Testis (tissue), 2 donors: ENCODE measurements at regions not wholly inside any gene's neighbourhood (a gene's known extent, or its start where the extent isn't known, plus 50 kb on each side); places are given as distances from the start of the nearest gene placed in this dataset.

Experiments used
- DNase-seq: peaks from one replicate; pipeline ENCODE4 v3.0.0-alpha.2; 2019
- H3K27ac ChIP-seq, 2 donors: fragments of 200-600 bp; sonication (generic); one replicate each; pipeline ENCODE4 v1.5.1; 2019
- H3K27me3 ChIP-seq: fragments of 200-600 bp; sonication (generic); one replicate; pipeline ENCODE4 v1.5.1; 2019
- H3K36me3 ChIP-seq: fragments of 200-600 bp; sonication (generic); one replicate; pipeline ENCODE4 v1.5.1; 2017; ENCODE audit warnings: low read depth; ENCODE audit errors: missing control alignments
- H3K4me1 ChIP-seq: fragments of 200-600 bp; sonication (generic); one replicate; pipeline ENCODE4 v1.5.1; 2019
- H3K4me3 ChIP-seq, 2 donors: fragments of 200-600 bp; sonication (generic); one replicate each; pipeline ENCODE4 v1.5.1; 2017 to 2019
- H3K9me3 ChIP-seq: fragments of 200-600 bp; sonication (generic); one replicate; pipeline ENCODE4 v1.5.1; 2017
- POLR2A ChIP-seq: fragments of 450-650 bp; IDR thresholded peaks from one replicate; pipeline ENCODE4 v1.6.1; 2017; ENCODE audit warnings: antibody characterized with exemption, mild to moderate bottlenecking, moderate library complexity
- WGBS, 2 donors: methylation state at CpG; one replicate each; pipeline ENCODE4 v1.1.5; 2018; 5-methylcytosine and 5-hydroxymethylcytosine counted together
- intact Hi-C: fragments of 100-400 bp; cut with DNase I; formaldehyde crosslinking; loops from one replicate; pipeline ENCODE4 v1.15.1; 2023; ENCODE audit warnings: low total_unique reads
- TF ChIP-seq, protein P1 (sequence below), 3 experiments: fragments of 450-650 bp in 2 of 3; fragments of 200-600 bp in 1 of 3; sonication (generic) in 1 of 3; IDR thresholded peaks; one replicate each; pipeline ENCODE4 v1.5.1; 2016 to 2019; ENCODE audit warnings: antibody characterized with exemption in 3 of 3, mild to moderate bottlenecking in 2 of 3, moderate library complexity in 1 of 3

DNA sequence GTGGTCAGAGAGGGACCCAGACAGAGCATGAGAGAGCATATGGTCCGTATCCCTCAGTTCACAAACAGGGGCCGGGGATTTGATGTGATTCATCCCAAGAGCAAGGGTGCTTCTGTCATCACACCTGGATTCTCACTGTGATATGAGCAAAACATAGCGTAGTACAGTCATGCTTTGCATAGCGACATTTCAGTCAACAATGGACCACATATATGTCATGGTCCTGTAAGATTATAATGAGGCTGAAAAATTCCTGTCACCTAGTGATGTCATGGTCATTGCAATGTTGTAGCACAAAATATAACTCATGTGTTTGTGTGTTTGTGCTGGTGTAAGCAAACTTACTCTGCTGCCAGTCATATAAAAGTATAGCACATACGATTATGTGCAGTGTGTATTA is 207.4 kb upstream of the CDH13 start:
- Histone ChIP-seq H3K4me3 (no peak overlapping the region), H3K27me3 (no peaks in the 10 kb centered on the region), H3K4me1 (no peaks in the 10 kb centered on the region), H3K27ac (no peak overlapping the region), H3K36me3 (no peaks in the 10 kb centered on the region), H3K9me3 (no peaks in the 10 kb centered on the region)
- 86% methylated on average over 5 of the region's 5 CpGs for WGBS, 2 donors
- no peak for DNase-seq
- intact Hi-C loops: no loop called here
- TF ChIP-seq POLR2A: no peak
- TF ChIP-seq, protein P1, sequence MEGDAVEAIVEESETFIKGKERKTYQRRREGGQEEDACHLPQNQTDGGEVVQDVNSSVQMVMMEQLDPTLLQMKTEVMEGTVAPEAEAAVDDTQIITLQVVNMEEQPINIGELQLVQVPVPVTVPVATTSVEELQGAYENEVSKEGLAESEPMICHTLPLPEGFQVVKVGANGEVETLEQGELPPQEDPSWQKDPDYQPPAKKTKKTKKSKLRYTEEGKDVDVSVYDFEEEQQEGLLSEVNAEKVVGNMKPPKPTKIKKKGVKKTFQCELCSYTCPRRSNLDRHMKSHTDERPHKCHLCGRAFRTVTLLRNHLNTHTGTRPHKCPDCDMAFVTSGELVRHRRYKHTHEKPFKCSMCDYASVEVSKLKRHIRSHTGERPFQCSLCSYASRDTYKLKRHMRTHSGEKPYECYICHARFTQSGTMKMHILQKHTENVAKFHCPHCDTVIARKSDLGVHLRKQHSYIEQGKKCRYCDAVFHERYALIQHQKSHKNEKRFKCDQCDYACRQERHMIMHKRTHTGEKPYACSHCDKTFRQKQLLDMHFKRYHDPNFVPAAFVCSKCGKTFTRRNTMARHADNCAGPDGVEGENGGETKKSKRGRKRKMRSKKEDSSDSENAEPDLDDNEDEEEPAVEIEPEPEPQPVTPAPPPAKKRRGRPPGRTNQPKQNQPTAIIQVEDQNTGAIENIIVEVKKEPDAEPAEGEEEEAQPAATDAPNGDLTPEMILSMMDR (IDR thresholded peaks at IDR 0.05): no peak

DNA sequence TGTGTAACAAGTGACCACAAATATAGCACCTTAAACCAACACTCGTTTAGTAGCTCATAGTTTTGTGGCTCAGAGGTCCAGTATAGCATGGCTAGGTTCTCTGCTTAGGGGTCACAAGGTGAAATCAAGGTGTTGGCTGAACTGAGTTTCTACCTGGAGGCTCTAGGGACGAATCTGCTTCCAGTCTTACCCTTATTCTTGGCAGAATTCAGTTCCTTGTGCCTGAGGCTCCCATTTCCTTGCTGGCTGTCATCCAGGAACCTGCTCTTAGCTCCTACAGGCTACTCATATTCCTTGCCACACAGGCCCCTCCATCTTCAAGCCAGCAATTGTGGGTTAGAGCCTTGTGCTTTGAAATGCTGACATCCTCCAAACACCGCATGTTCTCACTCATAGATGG is 212.3 kb upstream of the CDH13 start:
- intact Hi-C loops: no loop called here
- H3K36me3 ChIP-seq: no peaks in the 10 kb centered on the region
- WGBS, 2 donors: 75 to 92% methylated on average over 3 of the region's 3 CpGs

DNA sequence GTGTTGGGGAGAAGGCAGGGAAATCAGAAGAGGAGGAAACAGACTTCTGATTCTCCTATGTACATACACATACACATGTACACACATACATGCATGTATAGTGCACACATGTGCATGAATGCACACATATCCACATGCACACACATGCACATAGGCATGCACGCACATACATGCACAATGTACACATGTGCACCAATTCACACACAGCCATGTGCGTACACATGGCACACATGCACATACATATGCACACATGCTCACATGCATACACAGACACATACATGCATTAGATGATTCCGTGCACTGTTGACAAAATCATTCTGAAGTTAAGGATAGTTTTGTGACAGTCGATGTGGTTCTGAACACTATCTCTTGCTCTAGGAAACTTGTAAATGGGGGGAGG is 214.0 kb upstream of the CDH13 start:
- 91 to 92% methylated on average over 4 of the region's 4 CpGs for WGBS, 2 donors
- Histone ChIP-seq H3K9me3 (no peaks in the 10 kb centered on the region), H3K27ac (no peak overlapping the region), H3K36me3 (no peaks in the 10 kb centered on the region), H3K4me3 (no peak overlapping the region), H3K27me3 (no peaks in the 10 kb centered on the region), H3K4me1 (no peaks in the 10 kb centered on the region)
- no peak for TF ChIP-seq POLR2A
- TF ChIP-seq, protein P1 (IDR thresholded peaks at IDR 0.05): no peak
- intact Hi-C loops: no loop called here
- DNase-seq: no peak

More for the DNA sequence above, 212.3 kb upstream of the CDH13 start:
- Histone ChIP-seq H3K27ac (no peak overlapping the region), H3K9me3 (no peaks in the 10 kb centered on the region), H3K27me3 (no peaks in the 10 kb centered on the region), H3K4me3 (no peak overlapping the region), H3K4me1 (no peaks in the 10 kb centered on the region)
- TF ChIP-seq POLR2A: no peak
- TF ChIP-seq, protein P1 (IDR thresholded peaks at IDR 0.05): no peak
- DNase-seq: no peak

DNA sequence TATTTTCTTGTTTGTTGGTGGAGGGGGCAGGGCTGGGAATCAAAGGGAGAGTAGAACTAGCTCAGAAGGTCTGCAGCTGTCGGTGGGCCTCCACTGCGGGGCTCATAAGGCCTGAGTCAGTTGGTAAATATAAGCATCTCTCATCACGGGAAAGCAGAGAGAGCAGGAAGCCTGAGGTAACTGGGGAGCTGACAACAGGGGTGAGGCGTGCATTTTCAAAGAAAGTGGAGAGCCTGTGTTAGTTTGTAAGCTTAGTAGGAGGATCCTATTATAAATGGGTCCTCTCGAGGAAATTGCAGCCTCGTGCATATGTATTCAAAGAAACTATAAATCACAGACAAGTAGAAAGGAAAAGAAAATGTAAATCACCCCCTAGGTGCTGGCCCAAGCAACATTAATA is 221.0 kb upstream of the CDH13 start:
- H3K4me1 ChIP-seq: no peaks in the 10 kb centered on the region
- no peak for TF ChIP-seq POLR2A
- TF ChIP-seq, protein P1 (IDR thresholded peaks at IDR 0.05): no peak
- H3K9me3 ChIP-seq: no peaks in the 10 kb centered on the region
- no peak for DNase-seq
- no peaks in the 10 kb centered on the region for H3K36me3 ChIP-seq
- no peaks in the 10 kb centered on the region for H3K27me3 ChIP-seq
- no peak overlapping the region for H3K27ac ChIP-seq
- H3K4me3 ChIP-seq: no peak overlapping the region
- intact Hi-C loops: no loop called here
- WGBS, 2 donors: 47 to 72% methylated on average over 6 of the region's 6 CpGs

DNA sequence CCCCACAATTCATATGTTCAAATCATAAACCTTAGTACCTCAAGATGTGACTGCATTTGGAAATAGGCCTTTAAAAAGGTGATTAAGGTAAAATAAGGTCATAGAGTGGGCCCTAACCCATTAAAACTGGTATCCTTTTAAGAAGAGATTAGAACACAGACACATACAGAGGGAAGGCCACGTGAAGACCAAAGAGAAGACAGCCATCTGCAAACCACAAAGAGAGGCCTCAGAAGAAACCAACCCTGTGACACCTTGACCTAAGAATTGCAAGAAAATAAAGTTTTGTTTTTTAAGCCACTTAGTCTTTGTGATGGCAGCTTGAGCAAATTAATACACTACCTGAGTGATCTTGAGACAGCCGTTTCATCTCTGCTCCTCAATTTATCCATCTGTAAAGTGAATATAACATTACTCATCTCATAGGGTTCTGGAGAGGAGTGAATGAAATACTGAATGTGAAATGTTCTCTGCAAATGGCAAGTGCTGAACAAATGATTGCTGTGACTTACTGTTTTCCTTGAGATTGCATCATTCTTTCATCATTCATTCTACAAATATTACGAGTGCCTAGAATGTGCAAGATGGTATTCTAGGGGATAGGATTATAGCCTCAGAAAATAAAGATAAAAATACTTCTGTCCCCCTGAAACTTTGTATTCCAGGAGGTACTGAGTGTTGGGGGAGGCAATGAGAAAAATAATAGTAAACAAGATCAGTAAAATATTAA is 222.0 kb upstream of the CDH13 start:
- intact Hi-C loops: no loop called here
- H3K27ac ChIP-seq: no peak overlapping the region
- no peak for DNase-seq
- no peak overlapping the region for H3K4me3 ChIP-seq
- no peaks in the 10 kb centered on the region for H3K36me3 ChIP-seq
- WGBS, 2 donors: 86 to 91% methylated on average over 3 of the region's 3 CpGs
- no peak for TF ChIP-seq POLR2A
- TF ChIP-seq, protein P1 (IDR thresholded peaks at IDR 0.05): no peak
- no peaks in the 10 kb centered on the region for H3K4me1 ChIP-seq
- no peaks in the 10 kb centered on the region for H3K27me3 ChIP-seq
- H3K9me3 ChIP-seq: no peaks in the 10 kb centered on the region
